Panc1 (cell line): ENCODE measurements at regions not wholly inside any gene's neighbourhood (a gene's known extent, or its start where the extent isn't known, plus 50 kb on each side); places are given as distances from the start of the nearest gene placed in this dataset.

Experiments
- ATAC-seq: fragments of 200-7000 bp; cut with Tn5 transposase; 2 replicates; pipeline ENCODE4 v1.9.1; 2020; ENCODE audit warnings: mild to moderate bottlenecking, moderate library complexity
- BruUV-seq: library from RNA; stranded (reverse); fragments of 400-500 nt; replicated peaks from 2 replicates; lab custom pipeline; 2021; lab: Mats Ljungman, UMichigan
- CTCF ChIA-PET: fragments of 300-600 bp; sonication (Branson Sonifier 250); formaldehyde crosslinking; loops from one replicate; lab custom pipeline; 2022; ENCODE audit warnings: antibody characterized with exemption; lab: Charles Lee
- POLR2A ChIA-PET: fragments of 300-600 bp; sonication (Branson Sonifier 250); formaldehyde crosslinking; loops from one replicate; lab custom pipeline; 2022; ENCODE audit warnings: antibody characterized with exemption; lab: Charles Lee
- DNase-seq: peaks from one replicate; pipeline ENCODE4 v3.0.0-alpha.2; 2010; ENCODE audit warnings: low read depth, low spot score
- H3K27ac ChIP-seq: 2 replicates; pipeline ENCODE4 v1.5.1; 2011; ENCODE audit warnings: mild to moderate bottlenecking, low read length, inconsistent platforms
- H3K27me3 ChIP-seq: fragments of 200-500 bp; sonication (Bioruptor generic); 2 replicates; pipeline ENCODE4 v1.6.0; 2014; ENCODE audit warnings: low read length, inconsistent platforms; ENCODE audit not compliant: control insufficient read depth, insufficient read depth
- H3K36me3 ChIP-seq: fragments of 200-500 bp; sonication (Bioruptor generic); 2 replicates; pipeline ENCODE4 v1.5.1; 2014; ENCODE audit warnings: inconsistent platforms, mild to moderate bottlenecking, low read length, moderate library complexity; ENCODE audit not compliant: control insufficient read depth, insufficient read depth
- H3K4me1 ChIP-seq: 2 replicates; pipeline ENCODE4 v1.5.1; 2011; ENCODE audit warnings: inconsistent platforms, mild to moderate bottlenecking, low read length, moderate library complexity; ENCODE audit not compliant: control insufficient read depth, insufficient read depth
- H3K4me3 ChIP-seq, 2 experiments: 2 replicates each; pipeline ENCODE4 v1.5.1; 2011 to 2012; ENCODE audit warnings: low read depth in 2 of 2, low read length in 2 of 2, mild to moderate bottlenecking in 2 of 2, inconsistent platforms in 1 of 2, moderate library complexity in 1 of 2
- H3K9me3 ChIP-seq: fragments of 200-500 bp; sonication (Bioruptor generic); 2 replicates; pipeline ENCODE4 v1.5.1; 2014; ENCODE audit warnings: low read depth, mild to moderate bottlenecking, inconsistent platforms, low read length, moderate library complexity; ENCODE audit not compliant: control insufficient read depth, insufficient read depth
- POLR2AphosphoS5 ChIP-seq: IDR thresholded peaks from 2 replicates; pipeline ENCODE4 v1.6.1; 2012; ENCODE audit warnings: mild to moderate bottlenecking, low read depth, low read length, moderate library complexity
- SIN3A ChIP-seq: IDR thresholded peaks from 2 replicates; pipeline ENCODE4 v1.6.1; 2012; ENCODE audit warnings: low read depth, mild to moderate bottlenecking, low read length, moderate library complexity, borderline replicate concordance; ENCODE audit not compliant: insufficient read depth
- TCF7L2 ChIP-seq: IDR thresholded peaks from 2 replicates; pipeline ENCODE4 v1.6.1; 2011; ENCODE audit warnings: mild to moderate bottlenecking, low read depth, low read length, inconsistent platforms
- in situ Hi-C: cut with HindIII; loops from 2 replicates; pipeline ENCODE4 v1.10.0; 2016; ENCODE audit warnings: low sequenced_read_pairs, low pct_unique_long_range_greater_than_20kb
- intact Hi-C: fragments of 100-400 bp; cut with micrococcal nuclease; formaldehyde crosslinking; loops from one replicate; pipeline ENCODE4 v1.10.0; 2022; ENCODE audit not compliant: unreplicated experiment
- TF ChIP-seq, protein P1 (sequence below), 2 experiments: IDR thresholded peaks; 2 replicates each; pipeline ENCODE4 v1.6.1; 2011 to 2012; ENCODE audit warnings: low read depth in 2 of 2, control low read depth in 1 of 2, low read length in 1 of 2, mild to moderate bottlenecking in 1 of 2, moderate library complexity in 1 of 2; ENCODE audit not compliant: insufficient read depth in 1 of 2
- TF ChIP-seq, protein P2 (sequence below): fragments of 450-650 bp; IDR thresholded peaks from 2 replicates; pipeline ENCODE4 v1.5.1; 2017; ENCODE audit warnings: mild to moderate bottlenecking

DNA sequence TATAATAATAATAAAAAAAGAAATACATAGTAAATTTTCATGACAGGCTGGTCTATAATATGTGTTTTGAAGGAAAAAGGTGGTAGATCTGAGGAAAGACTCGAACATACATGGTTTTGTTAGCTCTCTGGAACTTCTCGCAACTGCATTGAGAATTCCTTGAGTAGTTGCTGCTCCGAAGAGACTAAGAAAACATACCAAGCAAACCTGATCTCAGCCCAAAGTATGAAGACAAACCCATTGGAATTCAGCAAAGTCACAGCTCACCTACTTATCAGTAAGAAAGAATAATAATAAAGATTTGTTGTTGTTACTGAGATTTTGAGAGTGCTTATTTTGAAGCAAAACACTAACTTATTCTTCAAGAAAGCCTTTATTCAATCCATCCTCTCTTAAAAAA is 1107.1 kb upstream of the EYS start:
- Histone ChIP-seq H3K36me3 (no peaks in the 10 kb centered on the region), H3K4me3 (no peak overlapping the region), H3K4me1 (no peaks in the 10 kb centered on the region), H3K27me3 (no peaks in the 10 kb centered on the region), H3K9me3 (no peaks in the 10 kb centered on the region), H3K27ac (no peak overlapping the region)
- ChIA-PET POLR2A (no interaction called here), CTCF (no interaction called here)
- ATAC-seq = no peak
- no peak for TF ChIP-seq TCF7L2
- TF ChIP-seq, protein P1, sequence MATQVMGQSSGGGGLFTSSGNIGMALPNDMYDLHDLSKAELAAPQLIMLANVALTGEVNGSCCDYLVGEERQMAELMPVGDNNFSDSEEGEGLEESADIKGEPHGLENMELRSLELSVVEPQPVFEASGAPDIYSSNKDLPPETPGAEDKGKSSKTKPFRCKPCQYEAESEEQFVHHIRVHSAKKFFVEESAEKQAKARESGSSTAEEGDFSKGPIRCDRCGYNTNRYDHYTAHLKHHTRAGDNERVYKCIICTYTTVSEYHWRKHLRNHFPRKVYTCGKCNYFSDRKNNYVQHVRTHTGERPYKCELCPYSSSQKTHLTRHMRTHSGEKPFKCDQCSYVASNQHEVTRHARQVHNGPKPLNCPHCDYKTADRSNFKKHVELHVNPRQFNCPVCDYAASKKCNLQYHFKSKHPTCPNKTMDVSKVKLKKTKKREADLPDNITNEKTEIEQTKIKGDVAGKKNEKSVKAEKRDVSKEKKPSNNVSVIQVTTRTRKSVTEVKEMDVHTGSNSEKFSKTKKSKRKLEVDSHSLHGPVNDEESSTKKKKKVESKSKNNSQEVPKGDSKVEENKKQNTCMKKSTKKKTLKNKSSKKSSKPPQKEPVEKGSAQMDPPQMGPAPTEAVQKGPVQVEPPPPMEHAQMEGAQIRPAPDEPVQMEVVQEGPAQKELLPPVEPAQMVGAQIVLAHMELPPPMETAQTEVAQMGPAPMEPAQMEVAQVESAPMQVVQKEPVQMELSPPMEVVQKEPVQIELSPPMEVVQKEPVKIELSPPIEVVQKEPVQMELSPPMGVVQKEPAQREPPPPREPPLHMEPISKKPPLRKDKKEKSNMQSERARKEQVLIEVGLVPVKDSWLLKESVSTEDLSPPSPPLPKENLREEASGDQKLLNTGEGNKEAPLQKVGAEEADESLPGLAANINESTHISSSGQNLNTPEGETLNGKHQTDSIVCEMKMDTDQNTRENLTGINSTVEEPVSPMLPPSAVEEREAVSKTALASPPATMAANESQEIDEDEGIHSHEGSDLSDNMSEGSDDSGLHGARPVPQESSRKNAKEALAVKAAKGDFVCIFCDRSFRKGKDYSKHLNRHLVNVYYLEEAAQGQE (IDR thresholded peaks at IDR 0.05; ENCODE audit: insufficient read depth in 1 of 2, low read depth in 2 of 2, low read length in 1 of 2) = no peak
- no peak for TF ChIP-seq POLR2AphosphoS5
- TF ChIP-seq SIN3A = no peak
- no peak for DNase-seq
- BruUV-seq = no TSS peak
- intact Hi-C loops = no loop called here
- in situ Hi-C loops = no loop called here

DNA sequence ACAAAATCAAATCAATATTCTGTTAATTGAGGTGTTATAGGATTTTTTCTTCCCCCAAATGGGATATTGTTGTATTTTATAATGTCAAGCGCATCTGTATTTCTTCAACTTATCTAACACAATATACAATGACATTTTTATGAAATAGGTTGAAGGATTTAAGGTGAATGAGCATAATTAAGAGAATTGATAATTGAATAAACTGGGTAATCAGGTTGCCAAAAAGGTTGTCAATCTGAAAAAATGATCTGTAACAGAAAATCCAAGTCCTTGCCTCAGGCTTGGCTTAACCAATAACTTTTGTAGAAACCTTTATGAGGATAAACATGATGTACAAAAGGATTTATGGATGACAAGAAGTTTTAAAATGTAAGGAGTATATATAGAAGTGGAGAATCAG is 1101.7 kb upstream of the EYS start:
- ChIA-PET POLR2A (no interaction called here), CTCF (no interaction called here)
- H3K27me3 ChIP-seq = no peaks in the 10 kb centered on the region
- intact Hi-C loops = no loop called here
- H3K4me3 ChIP-seq = no peak overlapping the region
- H3K36me3 ChIP-seq = no peaks in the 10 kb centered on the region
- no peak for ATAC-seq
- no peaks in the 10 kb centered on the region for H3K4me1 ChIP-seq
- no peak for DNase-seq
- TF ChIP-seq SIN3A (no peak), TCF7L2 (no peak), POLR2AphosphoS5 (no peak)
- TF ChIP-seq, protein P1 (IDR thresholded peaks at IDR 0.05; ENCODE audit: insufficient read depth in 1 of 2, low read depth in 2 of 2, low read length in 1 of 2) = no peak
- TF ChIP-seq, protein P2, sequence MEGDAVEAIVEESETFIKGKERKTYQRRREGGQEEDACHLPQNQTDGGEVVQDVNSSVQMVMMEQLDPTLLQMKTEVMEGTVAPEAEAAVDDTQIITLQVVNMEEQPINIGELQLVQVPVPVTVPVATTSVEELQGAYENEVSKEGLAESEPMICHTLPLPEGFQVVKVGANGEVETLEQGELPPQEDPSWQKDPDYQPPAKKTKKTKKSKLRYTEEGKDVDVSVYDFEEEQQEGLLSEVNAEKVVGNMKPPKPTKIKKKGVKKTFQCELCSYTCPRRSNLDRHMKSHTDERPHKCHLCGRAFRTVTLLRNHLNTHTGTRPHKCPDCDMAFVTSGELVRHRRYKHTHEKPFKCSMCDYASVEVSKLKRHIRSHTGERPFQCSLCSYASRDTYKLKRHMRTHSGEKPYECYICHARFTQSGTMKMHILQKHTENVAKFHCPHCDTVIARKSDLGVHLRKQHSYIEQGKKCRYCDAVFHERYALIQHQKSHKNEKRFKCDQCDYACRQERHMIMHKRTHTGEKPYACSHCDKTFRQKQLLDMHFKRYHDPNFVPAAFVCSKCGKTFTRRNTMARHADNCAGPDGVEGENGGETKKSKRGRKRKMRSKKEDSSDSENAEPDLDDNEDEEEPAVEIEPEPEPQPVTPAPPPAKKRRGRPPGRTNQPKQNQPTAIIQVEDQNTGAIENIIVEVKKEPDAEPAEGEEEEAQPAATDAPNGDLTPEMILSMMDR = no peak
- H3K9me3 ChIP-seq = no peaks in the 10 kb centered on the region
- BruUV-seq = no TSS peak
- in situ Hi-C loops = no loop called here
- H3K27ac ChIP-seq = no peak overlapping the region
